Endothelial cell (in vitro differentiated cells): ENCODE measurements at regions not wholly inside any gene's neighbourhood (a gene's known extent, or its start where the extent isn't known, plus 50 kb on each side); places are given as distances from the start of the nearest gene placed in this dataset.

Source experiments
- DNase-seq: peaks from one replicate; pipeline ENCODE4 v3.0.0; 2021; ENCODE audit warnings: low spot score
- H3K27ac Mint-ChIP-seq: one replicate; pipeline ENCODE4 v1.8.0; 2021; ENCODE audit warnings: mixed read lengths, inconsistent platforms; ENCODE audit not compliant: unreplicated experiment
- H3K27me3 Mint-ChIP-seq: one replicate; pipeline ENCODE4 v1.8.0; 2021; ENCODE audit warnings: mild to moderate bottlenecking, moderate library complexity, mixed read lengths, inconsistent platforms; ENCODE audit not compliant: unreplicated experiment
- H3K36me3 Mint-ChIP-seq: one replicate; pipeline ENCODE4 v1.8.0; 2021; ENCODE audit warnings: mild to moderate bottlenecking, low read depth, mixed read lengths, inconsistent platforms; ENCODE audit not compliant: unreplicated experiment
- H3K4me1 Mint-ChIP-seq: one replicate; pipeline ENCODE4 v1.8.0; 2021; ENCODE audit warnings: mild to moderate bottlenecking, mixed read lengths, inconsistent platforms; ENCODE audit not compliant: unreplicated experiment
- H3K4me3 Mint-ChIP-seq: one replicate; pipeline ENCODE4 v1.8.0; 2021; ENCODE audit warnings: mild to moderate bottlenecking, mixed read lengths, inconsistent platforms; ENCODE audit not compliant: unreplicated experiment
- H3K9me3 Mint-ChIP-seq: one replicate; pipeline ENCODE4 v1.8.0; 2021; ENCODE audit warnings: mixed read lengths, inconsistent platforms; ENCODE audit not compliant: unreplicated experiment
- TF ChIP-seq, protein P1 (sequence below): fragments of 200-600 bp; sonication (generic); IDR thresholded peaks from one replicate; pipeline ENCODE4 v1.5.0; 2021; ENCODE audit warnings: antibody characterized with exemption; ENCODE audit not compliant: unreplicated experiment

DNA sequence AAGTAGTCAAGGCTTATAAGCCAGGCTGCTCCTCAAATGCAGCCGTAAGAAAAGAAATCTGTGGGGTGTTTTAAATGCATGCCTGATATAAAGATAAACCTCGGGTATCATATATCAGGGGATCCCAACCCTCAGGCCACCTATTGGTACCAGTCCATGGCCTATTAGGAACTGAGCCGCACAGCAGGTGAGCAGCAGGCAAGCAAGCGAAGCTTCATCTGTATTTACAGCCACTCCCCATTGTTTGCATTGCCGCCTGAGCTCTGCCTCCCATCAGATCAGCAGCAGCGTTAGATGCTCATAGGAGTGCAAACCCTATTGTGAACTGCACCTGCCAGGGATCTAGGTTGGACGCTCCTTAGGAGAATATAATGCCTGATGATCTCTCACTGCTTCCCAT lies 233.5 kb upstream of the SERP2 start:
- no peak for DNase-seq
- Mint-ChIP-seq H3K36me3 (no peaks in the 10 kb centered on the region), H3K4me3 (no peak overlapping the region), H3K9me3 (no peaks in the 10 kb centered on the region), H3K27me3 (peaks cover 2% of the 10 kb centered on the region), H3K27ac (no peak overlapping the region), H3K4me1 (peaks cover 14% of the 10 kb centered on the region)
- TF ChIP-seq, protein P1, sequence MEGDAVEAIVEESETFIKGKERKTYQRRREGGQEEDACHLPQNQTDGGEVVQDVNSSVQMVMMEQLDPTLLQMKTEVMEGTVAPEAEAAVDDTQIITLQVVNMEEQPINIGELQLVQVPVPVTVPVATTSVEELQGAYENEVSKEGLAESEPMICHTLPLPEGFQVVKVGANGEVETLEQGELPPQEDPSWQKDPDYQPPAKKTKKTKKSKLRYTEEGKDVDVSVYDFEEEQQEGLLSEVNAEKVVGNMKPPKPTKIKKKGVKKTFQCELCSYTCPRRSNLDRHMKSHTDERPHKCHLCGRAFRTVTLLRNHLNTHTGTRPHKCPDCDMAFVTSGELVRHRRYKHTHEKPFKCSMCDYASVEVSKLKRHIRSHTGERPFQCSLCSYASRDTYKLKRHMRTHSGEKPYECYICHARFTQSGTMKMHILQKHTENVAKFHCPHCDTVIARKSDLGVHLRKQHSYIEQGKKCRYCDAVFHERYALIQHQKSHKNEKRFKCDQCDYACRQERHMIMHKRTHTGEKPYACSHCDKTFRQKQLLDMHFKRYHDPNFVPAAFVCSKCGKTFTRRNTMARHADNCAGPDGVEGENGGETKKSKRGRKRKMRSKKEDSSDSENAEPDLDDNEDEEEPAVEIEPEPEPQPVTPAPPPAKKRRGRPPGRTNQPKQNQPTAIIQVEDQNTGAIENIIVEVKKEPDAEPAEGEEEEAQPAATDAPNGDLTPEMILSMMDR = no peak

DNA sequence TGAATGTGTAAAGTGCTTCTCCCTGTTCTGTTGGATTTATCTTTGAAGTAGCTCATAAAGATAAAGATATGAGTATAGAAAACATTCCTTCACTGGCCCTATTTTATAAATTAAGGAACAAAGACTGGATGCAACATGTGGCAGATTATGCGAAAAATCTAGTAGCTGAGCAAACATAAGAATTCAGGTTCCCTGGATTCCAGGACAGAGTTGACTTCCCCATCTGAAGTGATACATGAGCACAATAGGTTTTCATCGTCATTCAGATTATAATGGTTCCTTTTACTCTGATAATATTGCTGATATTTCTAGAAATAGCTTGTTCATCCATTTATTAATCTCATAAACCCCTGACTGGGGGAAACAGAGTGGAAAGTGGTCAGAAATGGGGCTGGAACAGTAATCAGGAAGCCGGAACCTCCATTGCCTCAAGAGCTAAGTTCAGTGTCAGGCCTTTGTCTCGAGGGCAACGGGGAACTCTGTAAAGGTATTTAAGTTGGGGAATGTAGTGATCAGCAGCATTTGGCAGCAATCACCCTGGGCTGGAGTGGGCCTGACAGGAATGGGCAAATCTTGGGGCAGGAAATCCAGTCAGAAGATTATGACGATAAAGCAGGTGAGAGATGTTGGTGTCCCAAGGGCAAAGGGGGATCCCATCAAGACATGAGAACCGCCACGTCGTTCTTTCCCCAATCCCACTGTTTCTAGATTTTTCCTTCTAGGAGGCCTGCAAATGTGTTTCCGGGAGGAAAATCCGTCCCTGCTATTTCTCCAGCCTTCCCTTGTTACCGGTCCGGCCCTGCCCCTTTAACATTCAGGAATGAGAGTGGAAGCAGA lies 232.5 kb upstream of the SERP2 start:
- Mint-ChIP-seq H3K9me3 (no peaks in the 10 kb centered on the region), H3K4me3 (peak overlapping the region; percentile 86), H3K36me3 (no peaks in the 10 kb centered on the region), H3K27me3 (peaks cover 2% of the 10 kb centered on the region), H3K4me1 (peaks cover 14% of the 10 kb centered on the region), H3K27ac (peak overlapping the region; percentile 96)
- DNase-seq = no peak
- TF ChIP-seq, protein P1 = no peak

DNA sequence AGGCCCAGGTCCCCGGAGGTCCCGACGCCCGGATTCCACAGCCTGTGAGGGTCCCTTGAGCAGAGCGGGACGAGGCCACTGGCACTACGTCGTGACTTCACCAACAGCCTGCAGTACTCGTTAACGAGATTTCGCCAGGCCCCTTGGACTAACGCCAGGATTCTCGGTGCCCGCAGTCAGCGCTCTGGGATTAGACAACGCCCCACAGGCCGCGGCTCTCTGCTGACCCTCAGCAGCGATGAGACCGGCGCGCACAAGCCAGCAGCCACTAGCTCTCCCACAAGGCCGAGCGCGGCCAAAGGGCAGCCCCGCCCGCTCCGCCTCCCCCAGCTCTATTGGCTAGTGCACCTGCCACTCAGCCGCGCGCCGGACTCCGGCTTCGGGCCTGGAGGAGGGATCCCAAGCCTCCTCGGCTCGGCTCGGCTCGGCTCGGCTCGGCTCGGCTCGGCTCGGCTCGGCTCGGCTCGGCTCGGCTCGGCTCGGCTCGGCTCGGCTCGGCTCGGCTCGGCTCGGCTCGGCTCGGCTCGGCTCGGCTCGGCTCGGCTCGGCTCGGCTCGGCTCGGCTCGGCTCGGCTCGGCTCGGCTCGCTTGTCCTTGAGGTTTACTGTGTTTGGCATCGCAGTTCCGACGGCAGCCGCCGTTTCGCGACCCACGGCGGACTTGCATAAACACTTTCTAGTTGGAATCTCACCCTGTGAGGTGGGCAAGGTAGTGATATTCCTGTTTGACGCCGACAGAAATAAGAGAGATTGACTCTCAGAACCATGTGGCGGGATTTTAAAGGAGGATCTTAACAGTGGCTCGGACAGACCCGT lies 231.7 kb upstream of the SERP2 start:
- no peaks in the 10 kb centered on the region for H3K36me3 Mint-ChIP-seq
- peak; percentile 100 for DNase-seq
- H3K27ac Mint-ChIP-seq = peak overlapping the region; percentile 96

DNA sequence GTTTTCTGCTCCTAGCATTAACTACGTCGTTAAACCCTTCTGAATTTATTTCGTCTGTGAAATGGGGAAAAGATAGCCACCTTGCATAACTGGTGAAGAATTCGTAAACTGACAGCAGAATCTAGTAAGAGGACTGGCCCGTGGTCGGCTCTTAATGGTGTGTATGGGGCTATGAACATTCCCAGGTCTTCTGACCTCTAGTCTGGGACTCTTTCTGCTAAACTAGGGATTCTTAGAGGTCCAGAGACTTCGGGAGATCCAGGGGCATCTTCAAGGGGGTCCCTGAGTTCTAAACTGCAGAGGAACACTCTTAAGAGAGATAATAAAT lies 231.1 kb upstream of the SERP2 start:
- no peaks in the 10 kb centered on the region for H3K9me3 Mint-ChIP-seq
- peak overlapping the region; percentile 91 for H3K4me3 Mint-ChIP-seq
- peaks cover 14% of the 10 kb centered on the region for H3K4me1 Mint-ChIP-seq

More for the DNA sequence above, 231.7 kb upstream of the SERP2 start:
- TF ChIP-seq, protein P1 = no peak
- peaks cover 6% of the 10 kb centered on the region for H3K27me3 Mint-ChIP-seq
- peak overlapping the region; percentile 91 for H3K4me3 Mint-ChIP-seq
- H3K4me1 Mint-ChIP-seq = peaks cover 14% of the 10 kb centered on the region
- no peaks in the 10 kb centered on the region for H3K9me3 Mint-ChIP-seq

More for the DNA sequence above, 231.1 kb upstream of the SERP2 start:
- peaks cover 7% of the 10 kb centered on the region for H3K27me3 Mint-ChIP-seq
- TF ChIP-seq, protein P1 = no peak
- H3K36me3 Mint-ChIP-seq = no peaks in the 10 kb centered on the region
- H3K27ac Mint-ChIP-seq = peak overlapping the region; percentile 85
- peak; percentile 8 for DNase-seq
